RCC 7860 (cell line): ENCODE measurements at regions not wholly inside any gene's neighbourhood (a gene's known extent, or its start where the extent isn't known, plus 50 kb on each side); places are given as distances from the start of the nearest gene placed in this dataset.
"Not testable (repeated sequence)": the region's sequence is repeated elsewhere in the genome, so short reads cannot be mapped to it uniquely, and the experiment has no call there.

Experiments used
- DNase-seq: peaks from one replicate; pipeline ENCODE4 v3.0.0-alpha.2; 2015; ENCODE audit warnings: low spot score
- FAIRE-seq: peaks from 2 replicates; lab custom pipeline; 2012; peaks lifted over from hg19 to GRCh38; lab: Jason Lieb, UNC

- FAIRE-seq = no peak
- DNase-seq = no peak
Measured at GRCh38 chr17:53496356-53496755, 326.4 kb upstream of the KIF2B start.

GRCh38 chr17:53492532-53492931 lies 330.2 kb upstream of the KIF2B start:
- DNase-seq = no peak
- no peak for FAIRE-seq

GRCh38 chr17:53490447-53490968 lies 332.2 kb upstream of the KIF2B start:
- FAIRE-seq = no peak
- no peak for DNase-seq

- FAIRE-seq = no peak
- DNase-seq = no peak
Measured at GRCh38 chr17:53483704-53484103, 339.0 kb upstream of the KIF2B start.

GRCh38 chr17:53475002-53475401 lies 347.7 kb upstream of the KIF2B start:
- DNase-seq = no peak
- FAIRE-seq = no peak

- FAIRE-seq (peak; percentile 74), DNase-seq (peak; percentile 44)
Measured at GRCh38 chr17:53472586-53472985, 350.1 kb upstream of the KIF2B start.

- FAIRE-seq = no peak
- no peak for DNase-seq
Measured at GRCh38 chr17:53471514-53471913, 351.2 kb upstream of the KIF2B start.

GRCh38 chr17:53470626-53471025 lies 352.1 kb upstream of the KIF2B start:
- DNase-seq = peak; percentile 53
- FAIRE-seq = peak; percentile 47

GRCh38 chr17:53466733-53467132 lies 356.0 kb upstream of the KIF2B start:
- DNase-seq (no peak), FAIRE-seq (no peak)

- not testable (repeated sequence) for DNase-seq, FAIRE-seq
Measured at GRCh38 chr17:53464396-53464795, 358.3 kb upstream of the KIF2B start.

GRCh38 chr17:53463363-53463762 lies 359.4 kb upstream of the KIF2B start:
- DNase-seq (no peak), FAIRE-seq (no peak)

GRCh38 chr17:53462393-53462811 lies 360.3 kb upstream of the KIF2B start:
- peak; percentile 94 for FAIRE-seq

GRCh38 chr17:53455943-53456342 lies 366.8 kb upstream of the KIF2B start:
- not testable (repeated sequence) for DNase-seq, FAIRE-seq

More at GRCh38 chr17:53462393-53462811, 360.3 kb upstream of the KIF2B start:
- peak; percentile 86 for DNase-seq

GRCh38 chr17:53454337-53454736 lies 368.4 kb upstream of the KIF2B start:
- no peak for DNase-seq
- FAIRE-seq = no peak

- no peak for FAIRE-seq
Measured at GRCh38 chr17:53449324-53449723, 373.4 kb upstream of the KIF2B start.

GRCh38 chr17:53428913-53429312 lies 393.8 kb upstream of the KIF2B start:
- DNase-seq = no peak
- no peak for FAIRE-seq

More at GRCh38 chr17:53449324-53449723, 373.4 kb upstream of the KIF2B start:
- no peak for DNase-seq

- FAIRE-seq = no peak
Measured at GRCh38 chr17:53426505-53426904, 396.2 kb upstream of the KIF2B start.

GRCh38 chr17:53420035-53420641 lies 402.6 kb upstream of the KIF2B start:
- FAIRE-seq (no peak), DNase-seq (no peak)

More at GRCh38 chr17:53426505-53426904, 396.2 kb upstream of the KIF2B start:
- DNase-seq = no peak

- no peak for FAIRE-seq
Measured at GRCh38 chr17:53409588-53409987, 413.1 kb upstream of the KIF2B start.

GRCh38 chr17:53406907-53407306 lies 415.8 kb upstream of the KIF2B start:
- DNase-seq = no peak
- FAIRE-seq = no peak

More at GRCh38 chr17:53409588-53409987, 413.1 kb upstream of the KIF2B start:
- DNase-seq = no peak

GRCh38 chr17:53391197-53391596 lies 431.5 kb upstream of the KIF2B start:
- DNase-seq (no peak), FAIRE-seq (no peak)

- no peak for FAIRE-seq
Measured at GRCh38 chr17:53390575-53390974, 432.2 kb upstream of the KIF2B start.

GRCh38 chr17:53387745-53388144 lies 435.0 kb upstream of the KIF2B start:
- FAIRE-seq (no peak), DNase-seq (no peak)

More at GRCh38 chr17:53390575-53390974, 432.2 kb upstream of the KIF2B start:
- no peak for DNase-seq
